Activated naive CD8-positive, alpha-beta T cell treated with anti-CD3 and anti-CD28 coated beads, Interleukin-2, amount 50 U/mL, for 16 hours (primary cell): ENCODE measurements at regions not wholly inside any gene's neighbourhood (a gene's known extent, or its start where the extent isn't known, plus 50 kb on each side); places are given as distances from the start of the nearest gene placed in this dataset.
A peak's percentile ranks its signal among the peaks of the same experiment; 100 is the strongest.
"Not testable (repeated sequence)": the region's sequence is repeated elsewhere in the genome, so short reads cannot be mapped to it uniquely, and the experiment has no call there.

Source experiments
- DNase-seq: peaks from one replicate; pipeline ENCODE4 v3.0.0-alpha.2; 2020; ENCODE audit warnings: low read depth, low spot score

- DNase-seq = no peak
Observed at GRCh38 chr6:90463359-90463758, 123.5 kb downstream of the MAP3K7 start.

GRCh38 chr6:90462102-90462501 lies 124.8 kb downstream of the MAP3K7 start:
- DNase-seq = no peak

GRCh38 chr6:90461383-90461782 lies 125.5 kb downstream of the MAP3K7 start:
- no peak for DNase-seq

GRCh38 chr6:90460051-90460450 lies 126.8 kb downstream of the MAP3K7 start:
- no peak for DNase-seq

- no peak for DNase-seq
Observed at GRCh38 chr6:90459225-90459758, 127.6 kb downstream of the MAP3K7 start.

- peak; percentile 64 for DNase-seq
Observed at GRCh38 chr6:90458353-90459224, 128.3 kb downstream of the MAP3K7 start.

GRCh38 chr6:90457867-90458259 lies 129.0 kb downstream of the MAP3K7 start:
- DNase-seq = no peak

- not testable (repeated sequence) for DNase-seq
Observed at GRCh38 chr6:90456997-90457866, 129.6 kb downstream of the MAP3K7 start.

GRCh38 chr6:90456001-90456400 lies 130.9 kb downstream of the MAP3K7 start:
- no peak for DNase-seq

- DNase-seq = no peak
Observed at GRCh38 chr6:90454836-90455427, 131.9 kb downstream of the MAP3K7 start.

GRCh38 chr6:90450268-90450953 lies 136.5 kb downstream of the MAP3K7 start:
- no peak for DNase-seq

- no peak for DNase-seq
Observed at GRCh38 chr6:90449311-90449710, 137.6 kb downstream of the MAP3K7 start.

GRCh38 chr6:90448836-90449235 lies 138.0 kb downstream of the MAP3K7 start:
- DNase-seq = no peak

GRCh38 chr6:90446164-90446563 lies 140.7 kb downstream of the MAP3K7 start:
- no peak for DNase-seq

- DNase-seq = no peak
Observed at GRCh38 chr6:90445533-90446108, 141.3 kb downstream of the MAP3K7 start.

GRCh38 chr6:90444160-90444714 lies 142.6 kb downstream of the MAP3K7 start:
- no peak for DNase-seq

- DNase-seq = no peak
Observed at GRCh38 chr6:90442366-90442765, 144.5 kb downstream of the MAP3K7 start.

- no peak for DNase-seq
Observed at GRCh38 chr6:90440586-90441283, 144.1 kb upstream of the BACH2 start.

GRCh38 chr6:90439586-90439985 lies 142.9 kb upstream of the BACH2 start:
- DNase-seq = no peak

GRCh38 chr6:90436403-90436802 lies 139.8 kb upstream of the BACH2 start:
- no peak for DNase-seq
